ENCODE measurements at regions not wholly inside any gene's neighbourhood (a gene's known extent, or its start where the extent isn't known, plus 50 kb on each side); places are given as distances from the start of the nearest gene placed in this dataset.

- 99% methylated on average over 8 of the region's 11 CpGs for WGBS
- Histone ChIP-seq H3K4ac (ENCODE audit: low read depth in 1 of 2, low read length in 2 of 2) (no peak overlapping the region), H2AFZ (ENCODE audit: low read depth, low read length) (no peak overlapping the region), H3K79me1 (replicated peaks; ENCODE audit: low read length, poor library complexity, severe bottlenecking) (no peaks in the 10 kb centered on the region), H2BK12ac (ENCODE audit: low read length in 2 of 2) (no peak overlapping the region), H3K4me3 (ENCODE audit: insufficient read depth in 1 of 2, low read depth in 1 of 2, low read length in 2 of 2) (no peak overlapping the region), H3K23ac (ENCODE audit: low read length in 2 of 2) (no peak overlapping the region), H3K36me3 (ENCODE audit: control insufficient read depth in 1 of 2, insufficient read depth in 2 of 2, low read depth in 1 of 2, low read length in 2 of 2) (no peaks in the 10 kb centered on the region), H3K4me2 (ENCODE audit: low read length, poor library complexity, severe bottlenecking) (no peak overlapping the region), H3K27me3 (ENCODE audit: control insufficient read depth in 1 of 2, insufficient read depth in 1 of 2, low read length in 2 of 2) (no peaks in the 10 kb centered on the region), H4K8ac (ENCODE audit: low read length) (no peak overlapping the region), H3K14ac (ENCODE audit: low read length in 2 of 2) (no peak overlapping the region), H2AK5ac (ENCODE audit: low read length, severe bottlenecking) (no peak overlapping the region), H2BK15ac (ENCODE audit: low read depth, poor library complexity, severe bottlenecking) (no peak overlapping the region), H3K9me3 (ENCODE audit: control insufficient read depth, low read length) (peaks cover 3% of the 10 kb centered on the region), H2BK120ac (ENCODE audit: low read depth, low read length) (no peak overlapping the region), H2BK5ac (ENCODE audit: low read depth, low read length, poor library complexity, severe bottlenecking) (no peak overlapping the region), H4K91ac (ENCODE audit: low read length) (no peak overlapping the region), H3K4me1 (ENCODE audit: control insufficient read depth, insufficient read depth, low read depth, low read length) (no peaks in the 10 kb centered on the region), H3K27ac (ENCODE audit: low read length, poor library complexity, severe bottlenecking) (no peak overlapping the region), H3K9ac (ENCODE audit: low read length) (no peak overlapping the region), H3K18ac (ENCODE audit: low read depth in 1 of 2, low read length in 2 of 2) (no peak overlapping the region)
- DNase-seq = no peak
Measured at GRCh38 chr3:64863226-64864212, 175.7 kb upstream of the ADAMTS9 start.

- Histone ChIP-seq H3K27me3 (ENCODE audit: control insufficient read depth in 1 of 2, insufficient read depth in 1 of 2, low read length in 2 of 2) (no peaks in the 10 kb centered on the region), H3K27ac (ENCODE audit: low read length, poor library complexity, severe bottlenecking) (no peak overlapping the region), H3K9ac (ENCODE audit: low read length) (no peak overlapping the region), H2AK5ac (ENCODE audit: low read length, severe bottlenecking) (no peak overlapping the region), H3K79me1 (replicated peaks; ENCODE audit: low read length, poor library complexity, severe bottlenecking) (no peaks in the 10 kb centered on the region), H3K36me3 (ENCODE audit: control insufficient read depth in 1 of 2, insufficient read depth in 2 of 2, low read depth in 1 of 2, low read length in 2 of 2) (no peaks in the 10 kb centered on the region), H3K4me2 (ENCODE audit: low read length, poor library complexity, severe bottlenecking) (no peak overlapping the region), H3K23ac (ENCODE audit: low read length in 2 of 2) (no peak overlapping the region), H3K14ac (ENCODE audit: low read length in 2 of 2) (no peak overlapping the region), H2BK120ac (ENCODE audit: low read depth, low read length) (no peak overlapping the region), H2AFZ (ENCODE audit: low read depth, low read length) (no peak overlapping the region), H4K91ac (ENCODE audit: low read length) (no peak overlapping the region), H3K4ac (ENCODE audit: low read depth in 1 of 2, low read length in 2 of 2) (no peak overlapping the region), H2BK5ac (ENCODE audit: low read depth, low read length, poor library complexity, severe bottlenecking) (no peak overlapping the region), H3K18ac (ENCODE audit: low read depth in 1 of 2, low read length in 2 of 2) (no peak overlapping the region), H2BK12ac (ENCODE audit: low read length in 2 of 2) (peak overlapping the region in 1 of 2 experiments; percentile 60), H3K9me3 (ENCODE audit: control insufficient read depth, low read length) (no peaks in the 10 kb centered on the region), H3K4me1 (ENCODE audit: control insufficient read depth, insufficient read depth, low read depth, low read length) (no peaks in the 10 kb centered on the region), H2BK15ac (ENCODE audit: low read depth, poor library complexity, severe bottlenecking) (no peak overlapping the region), H3K4me3 (ENCODE audit: insufficient read depth in 1 of 2, low read depth in 1 of 2, low read length in 2 of 2) (no peak overlapping the region), H4K8ac (ENCODE audit: low read length) (no peak overlapping the region)
- peak; percentile 69 for DNase-seq
- 17% methylated on average over 3 of the region's 3 CpGs for WGBS
Measured at GRCh38 chr3:64861684-64862083, 173.9 kb upstream of the ADAMTS9 start.

- Histone ChIP-seq H2AK5ac (ENCODE audit: low read length, severe bottlenecking) (no peak overlapping the region), H2BK15ac (ENCODE audit: low read depth, poor library complexity, severe bottlenecking) (no peak overlapping the region), H3K9me3 (ENCODE audit: control insufficient read depth, low read length) (no peaks in the 10 kb centered on the region), H4K8ac (ENCODE audit: low read length) (peak overlapping the region; percentile 70), H3K4me2 (ENCODE audit: low read length, poor library complexity, severe bottlenecking) (no peak overlapping the region), H4K91ac (ENCODE audit: low read length) (peak overlapping the region; percentile 23), H3K79me1 (replicated peaks; ENCODE audit: low read length, poor library complexity, severe bottlenecking) (no peaks in the 10 kb centered on the region), H3K18ac (ENCODE audit: low read depth in 1 of 2, low read length in 2 of 2) (peak overlapping the region; percentile 93 to 97), H2BK120ac (ENCODE audit: low read depth, low read length) (peak overlapping the region; percentile 64), H3K27ac (ENCODE audit: low read length, poor library complexity, severe bottlenecking) (no peak overlapping the region), H3K14ac (ENCODE audit: low read length in 2 of 2) (no peak overlapping the region), H3K9ac (ENCODE audit: low read length) (no peak overlapping the region), H3K27me3 (ENCODE audit: control insufficient read depth in 1 of 2, insufficient read depth in 1 of 2, low read length in 2 of 2) (no peaks in the 10 kb centered on the region), H3K4me3 (ENCODE audit: insufficient read depth in 1 of 2, low read depth in 1 of 2, low read length in 2 of 2) (no peak overlapping the region), H3K4me1 (ENCODE audit: control insufficient read depth, insufficient read depth, low read depth, low read length) (no peaks in the 10 kb centered on the region), H3K36me3 (ENCODE audit: control insufficient read depth in 1 of 2, insufficient read depth in 2 of 2, low read depth in 1 of 2, low read length in 2 of 2) (no peaks in the 10 kb centered on the region), H2BK12ac (ENCODE audit: low read length in 2 of 2) (peak overlapping the region; percentile 98), H2AFZ (ENCODE audit: low read depth, low read length) (no peak overlapping the region), H3K23ac (ENCODE audit: low read length in 2 of 2) (no peak overlapping the region), H3K4ac (ENCODE audit: low read depth in 1 of 2, low read length in 2 of 2) (peak overlapping the region in 1 of 2 experiments; percentile 82), H2BK5ac (ENCODE audit: low read depth, low read length, poor library complexity, severe bottlenecking) (no peak overlapping the region)
- no peak for DNase-seq
- WGBS = 93% methylated on average over 2 of the region's 2 CpGs
Measured at GRCh38 chr3:64860536-64860870, 172.7 kb upstream of the ADAMTS9 start.

DNA sequence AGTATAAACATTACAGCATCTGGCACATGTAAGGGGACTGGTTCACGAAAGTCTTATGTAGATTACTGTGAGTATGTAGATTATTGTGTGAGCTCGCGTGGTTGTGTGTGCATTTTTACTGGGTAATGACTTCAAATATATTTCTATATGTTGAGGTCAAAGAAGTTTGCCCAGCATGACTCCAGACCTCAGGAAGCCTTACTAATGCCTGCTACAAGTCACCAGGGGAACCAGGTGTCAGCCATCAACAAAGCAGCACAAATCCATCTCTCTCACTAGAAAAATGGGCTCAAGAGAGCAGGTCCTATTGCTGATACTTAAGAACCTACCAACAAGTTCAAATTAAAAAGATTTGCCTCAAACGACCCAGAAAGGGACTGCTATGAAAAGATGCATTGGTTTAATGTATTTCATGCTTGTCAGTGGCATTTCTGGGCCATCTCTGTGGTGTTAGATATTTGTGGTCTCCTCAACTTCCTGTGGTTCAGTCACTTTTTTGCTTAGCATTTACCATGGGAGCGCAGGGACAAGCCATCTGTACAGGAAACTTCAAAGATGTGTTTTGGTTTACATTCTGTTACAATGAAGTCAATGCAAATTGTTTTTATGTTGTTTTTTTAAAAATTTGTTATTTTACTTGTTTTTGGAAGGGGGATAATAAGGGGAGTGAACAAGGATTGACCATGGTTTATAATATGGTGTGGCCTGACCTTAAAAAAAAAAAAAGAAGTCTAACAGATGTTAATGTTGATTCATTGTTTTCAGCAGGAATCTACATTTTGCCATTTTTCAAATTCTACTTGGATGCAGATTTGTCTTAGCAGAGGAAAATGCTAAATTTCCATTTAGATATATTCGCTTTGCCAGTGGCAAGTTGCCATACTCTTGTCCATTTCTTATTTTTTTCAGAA is 172.1 kb upstream of the ADAMTS9 start:
- H3K4me3 ChIP-seq (ENCODE audit: insufficient read depth in 1 of 2, low read depth in 1 of 2, low read length in 2 of 2) = no peak overlapping the region
- H3K4ac ChIP-seq (ENCODE audit: low read depth in 1 of 2, low read length in 2 of 2) = no peak overlapping the region
- no peak overlapping the region for H3K9ac ChIP-seq (ENCODE audit: low read length)
- no peak overlapping the region for H2BK120ac ChIP-seq (ENCODE audit: low read depth, low read length)
- peak; percentile 86 for DNase-seq
- no peaks in the 10 kb centered on the region for H3K27me3 ChIP-seq (ENCODE audit: control insufficient read depth in 1 of 2, insufficient read depth in 1 of 2, low read length in 2 of 2)
- H2BK12ac ChIP-seq (ENCODE audit: low read length in 2 of 2) = no peak overlapping the region
- H4K8ac ChIP-seq (ENCODE audit: low read length) = no peak overlapping the region
- 69% methylated on average over 6 of the region's 6 CpGs for WGBS
- peak overlapping the region; percentile 0 to 84 for H3K18ac ChIP-seq (ENCODE audit: low read depth in 1 of 2, low read length in 2 of 2)
- H2BK5ac ChIP-seq (ENCODE audit: low read depth, low read length, poor library complexity, severe bottlenecking) = no peak overlapping the region
- no peaks in the 10 kb centered on the region for H3K4me1 ChIP-seq (ENCODE audit: control insufficient read depth, insufficient read depth, low read depth, low read length)
- no peaks in the 10 kb centered on the region for H3K36me3 ChIP-seq (ENCODE audit: control insufficient read depth in 1 of 2, insufficient read depth in 2 of 2, low read depth in 1 of 2, low read length in 2 of 2)
- H2AK5ac ChIP-seq (ENCODE audit: low read length, severe bottlenecking) = no peak overlapping the region
- no peak overlapping the region for H3K14ac ChIP-seq (ENCODE audit: low read length in 2 of 2)
- H2BK15ac ChIP-seq (ENCODE audit: low read depth, poor library complexity, severe bottlenecking) = no peak overlapping the region
- H4K91ac ChIP-seq (ENCODE audit: low read length) = no peak overlapping the region
- H2AFZ ChIP-seq (ENCODE audit: low read depth, low read length) = no peak overlapping the region
- H3K4me2 ChIP-seq (ENCODE audit: low read length, poor library complexity, severe bottlenecking) = no peak overlapping the region
- H3K27ac ChIP-seq (ENCODE audit: low read length, poor library complexity, severe bottlenecking) = no peak overlapping the region
- H3K9me3 ChIP-seq (ENCODE audit: control insufficient read depth, low read length) = no peaks in the 10 kb centered on the region
- H3K23ac ChIP-seq (ENCODE audit: low read length in 2 of 2) = no peak overlapping the region
- no peaks in the 10 kb centered on the region for H3K79me1 ChIP-seq (replicated peaks; ENCODE audit: low read length, poor library complexity, severe bottlenecking)
